GM20431 (cell line): ENCODE measurements at regions not wholly inside any gene's neighbourhood (a gene's known extent, or its start where the extent isn't known, plus 50 kb on each side); places are given as distances from the start of the nearest gene placed in this dataset.

Experiments
- in situ Hi-C: fragments of 300-500 bp; cut with MseI, MboI; formaldehyde crosslinking; loops from one replicate; pipeline ENCODE4 v1.15.0; 2020; ENCODE audit warnings: low sequenced_read_pairs; ENCODE audit not compliant: unreplicated experiment

GRCh38 chr3:144351011-144351410 is 379.4 kb downstream of the DIPK2A start:
- in situ Hi-C loops = no loop called here

DNA sequence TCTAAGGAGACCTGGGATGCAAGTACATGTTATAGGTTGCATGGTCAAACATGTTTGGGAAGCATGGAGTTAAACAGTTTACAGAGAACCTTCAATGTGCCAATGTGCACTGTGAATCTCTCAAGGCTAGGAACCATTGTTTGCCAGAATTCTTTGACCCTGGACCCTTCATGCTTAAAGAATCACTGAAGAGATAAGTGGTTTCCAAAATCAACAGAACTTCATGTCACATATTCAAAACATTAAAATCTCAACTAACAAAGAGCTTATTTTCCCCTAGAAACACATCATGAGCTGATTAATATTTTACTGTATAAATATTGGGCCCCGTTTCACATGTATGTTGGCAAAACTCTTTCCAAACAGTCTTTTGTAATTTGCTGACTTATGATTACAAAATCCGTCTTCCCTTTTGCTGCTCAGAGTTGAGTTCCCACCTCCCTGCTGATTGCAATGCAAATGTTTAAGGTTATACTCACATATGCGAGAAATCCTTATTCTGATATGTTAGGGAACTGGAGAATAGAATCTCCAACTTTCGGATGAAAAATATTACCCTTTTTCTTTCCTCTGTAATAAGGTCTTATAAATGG is 380.2 kb downstream of the DIPK2A start:
- in situ Hi-C loops = no loop called here

- in situ Hi-C loops = no loop called here
Observed at GRCh38 chr3:144358191-144358590, 386.6 kb downstream of the DIPK2A start.

GRCh38 chr3:144361002-144361401 is 389.4 kb downstream of the DIPK2A start:
- in situ Hi-C loops = no loop called here

DNA sequence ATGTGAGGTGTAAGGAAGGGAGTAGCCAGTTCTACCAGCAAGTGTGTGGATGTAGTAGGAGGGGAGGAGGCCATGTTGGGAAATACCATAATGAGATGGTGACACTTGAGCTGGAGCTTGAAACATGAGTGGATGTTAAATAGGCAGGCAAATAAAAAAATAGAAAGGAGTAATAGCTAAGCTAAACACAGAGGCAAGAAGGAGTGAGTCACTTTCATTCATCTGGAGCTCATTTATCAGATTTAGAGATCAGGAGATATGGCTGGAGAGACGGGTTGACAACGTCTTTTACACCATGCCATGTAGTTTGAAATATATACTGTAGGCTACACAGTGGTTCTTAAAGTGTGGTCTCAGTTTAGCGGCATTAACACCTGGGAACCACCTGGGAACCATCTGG is 390.5 kb downstream of the DIPK2A start:
- in situ Hi-C loops = no loop called here

DNA sequence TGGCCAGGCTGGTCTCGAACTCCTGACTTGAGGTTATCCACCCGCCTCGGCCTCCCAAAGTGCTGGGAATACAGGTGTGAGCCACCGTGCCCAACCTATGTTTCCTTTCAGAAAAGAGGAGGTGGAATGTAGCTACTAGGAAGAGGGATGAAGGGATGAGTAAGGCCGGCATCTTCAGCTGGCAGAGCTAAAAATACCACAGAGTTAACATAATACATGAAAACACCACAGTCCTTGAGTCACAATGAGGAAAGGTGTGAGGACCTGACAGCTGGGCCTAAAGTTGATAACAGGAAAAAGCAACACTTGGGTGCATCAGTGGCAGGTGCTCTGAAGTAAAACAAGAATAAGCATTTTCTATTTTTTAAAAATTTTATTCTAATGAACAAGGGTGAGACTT is 392.2 kb downstream of the DIPK2A start:
- in situ Hi-C loops = no loop called here

DNA sequence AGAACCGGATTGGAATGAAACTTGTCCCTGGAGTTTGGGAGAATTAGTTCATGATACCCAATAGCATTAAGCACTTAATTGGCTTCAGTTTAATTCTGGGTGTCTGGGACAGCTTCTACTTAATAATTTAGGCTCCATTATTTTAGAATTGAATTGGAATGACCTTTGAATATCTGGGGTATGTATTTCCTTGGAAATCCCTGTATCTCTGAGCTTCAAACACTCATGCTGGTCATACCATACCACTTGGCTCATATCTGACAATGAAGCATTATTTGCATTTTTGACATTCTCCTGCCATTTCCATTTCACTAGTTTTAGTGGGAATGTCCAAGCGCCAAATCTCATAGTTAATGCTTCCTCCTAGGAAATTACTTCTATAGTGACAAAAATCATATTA is 393.1 kb downstream of the DIPK2A start:
- in situ Hi-C loops = no loop called here

DNA sequence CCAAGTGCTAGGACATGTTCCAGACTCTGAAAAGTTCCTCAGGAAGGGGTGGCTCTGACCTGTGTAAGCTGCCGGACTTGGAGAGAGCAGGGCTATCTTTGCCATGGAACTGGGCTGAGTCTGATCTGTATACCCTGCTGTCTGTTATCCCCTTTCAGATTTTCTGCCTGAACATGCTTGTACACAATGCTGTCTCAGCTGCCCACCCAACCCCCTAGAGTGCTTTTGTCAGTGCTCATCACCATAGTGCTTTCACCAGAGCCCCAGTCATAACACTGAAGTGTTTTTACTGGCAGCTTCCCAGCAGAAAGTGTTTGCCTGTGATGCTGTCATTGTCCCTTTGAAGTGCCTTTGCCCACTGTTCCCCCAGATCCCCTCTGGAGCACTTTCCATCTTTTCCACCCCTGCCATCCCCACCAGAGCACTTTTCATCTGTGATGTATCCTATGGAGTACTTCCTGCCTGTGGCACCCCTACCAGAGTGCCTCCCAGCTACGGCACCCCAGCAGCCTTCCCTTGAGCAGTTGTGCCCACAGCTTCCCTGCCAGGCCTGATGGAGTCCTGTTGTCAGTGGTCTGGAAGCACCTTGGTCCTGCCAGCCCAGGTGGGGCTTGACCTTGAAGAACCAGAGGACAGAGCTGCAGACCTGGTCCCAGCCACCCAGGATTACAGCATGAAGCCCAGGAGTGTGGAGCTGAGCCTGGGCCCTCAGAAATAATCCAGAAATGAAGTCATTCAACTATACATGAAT is 397.7 kb downstream of the DIPK2A start:
- in situ Hi-C loops = no loop called here

GRCh38 chr3:144375088-144375487 is 403.5 kb downstream of the DIPK2A start:
- in situ Hi-C loops = no loop called here

DNA sequence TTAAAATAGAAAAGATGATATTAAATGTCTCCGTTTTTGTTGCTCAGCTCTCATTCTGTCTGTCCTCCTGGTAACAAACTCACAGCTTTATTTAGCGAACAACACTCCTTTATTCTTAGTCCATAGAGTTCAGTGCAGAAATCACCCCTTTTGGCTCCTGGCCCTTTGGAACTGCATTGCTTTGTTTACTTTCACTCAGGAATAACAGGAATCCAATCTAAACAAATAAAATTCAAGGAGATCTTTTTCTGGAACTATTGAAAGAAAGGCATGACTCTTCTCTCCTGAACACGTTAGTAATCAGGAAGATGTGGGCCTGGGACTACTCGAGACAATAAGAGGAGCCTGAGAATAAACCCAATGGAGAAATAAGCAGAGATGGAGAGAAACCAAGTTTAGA is 409.2 kb downstream of the DIPK2A start:
- in situ Hi-C loops = no loop called here

- in situ Hi-C loops = no loop called here
Observed at GRCh38 chr3:144381607-144382006, 410.0 kb downstream of the DIPK2A start.

GRCh38 chr3:144384241-144384979 is 412.8 kb downstream of the DIPK2A start:
- in situ Hi-C loops = no loop called here

- in situ Hi-C loops = no loop called here
Observed at GRCh38 chr3:144390786-144391185, 419.2 kb downstream of the DIPK2A start.

- in situ Hi-C loops = no loop called here
Observed at GRCh38 chr3:144391236-144391635, 419.6 kb downstream of the DIPK2A start.

- in situ Hi-C loops = no loop called here
Observed at GRCh38 chr3:144394032-144394431, 422.4 kb downstream of the DIPK2A start.

DNA sequence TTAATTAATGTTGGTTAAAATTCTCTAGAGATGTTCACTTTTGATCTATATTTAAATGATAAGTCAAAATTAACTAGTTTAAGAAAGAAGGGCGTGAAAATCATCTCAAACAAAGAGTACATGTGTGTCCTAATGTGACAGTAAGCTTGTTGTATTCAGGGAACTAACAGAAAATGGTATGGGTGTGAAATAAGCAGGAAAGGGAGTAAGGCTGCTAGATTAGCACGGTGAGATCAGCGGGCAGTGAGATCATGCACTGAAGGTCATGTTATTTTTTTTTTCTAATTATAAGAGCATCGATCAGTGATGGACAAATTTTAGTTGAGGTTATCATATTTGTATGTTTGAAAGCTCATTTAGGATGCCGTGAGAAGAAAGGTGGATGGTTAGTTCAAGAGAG is 430.8 kb downstream of the DIPK2A start:
- in situ Hi-C loops = no loop called here

DNA sequence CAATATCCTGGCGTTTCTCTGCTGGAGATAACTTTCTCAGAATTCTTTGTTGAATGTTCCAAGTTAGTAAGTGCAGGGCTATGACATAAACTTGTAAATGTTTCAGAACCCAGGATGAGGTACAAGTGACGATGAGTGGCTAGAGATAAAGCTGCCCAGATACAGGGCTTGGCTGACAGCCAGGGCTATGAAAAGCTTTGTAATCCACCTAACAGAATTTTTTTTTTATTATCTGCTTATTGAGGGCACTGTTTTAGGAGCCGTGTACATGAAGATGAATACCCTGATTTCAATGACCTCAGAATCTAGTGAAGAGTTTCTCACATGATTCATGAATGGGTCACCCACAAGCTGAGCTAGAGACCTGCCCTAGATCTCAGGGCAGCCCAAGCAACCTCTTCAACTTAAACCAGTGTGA is 431.4 kb downstream of the DIPK2A start:
- in situ Hi-C loops = no loop called here

DNA sequence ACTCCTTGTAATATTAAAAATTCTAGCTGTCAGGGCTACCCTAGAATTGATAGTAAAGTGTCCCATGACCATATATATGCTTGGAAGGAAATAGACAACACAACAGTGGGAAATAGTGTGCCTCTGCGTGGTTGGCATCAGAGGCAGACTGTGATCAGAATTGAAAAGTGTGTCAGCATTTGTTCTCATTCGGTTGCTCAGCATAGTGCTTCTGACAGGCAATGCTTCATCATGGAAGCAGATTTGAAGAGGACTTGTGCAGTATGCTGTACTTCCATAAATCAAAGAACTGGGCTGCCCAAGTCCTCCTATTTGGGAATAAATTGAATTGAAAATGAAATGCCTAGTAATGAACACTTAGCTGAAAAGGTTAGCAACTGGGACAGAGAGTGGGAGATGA is 435.7 kb downstream of the DIPK2A start:
- in situ Hi-C loops = no loop called here

DNA sequence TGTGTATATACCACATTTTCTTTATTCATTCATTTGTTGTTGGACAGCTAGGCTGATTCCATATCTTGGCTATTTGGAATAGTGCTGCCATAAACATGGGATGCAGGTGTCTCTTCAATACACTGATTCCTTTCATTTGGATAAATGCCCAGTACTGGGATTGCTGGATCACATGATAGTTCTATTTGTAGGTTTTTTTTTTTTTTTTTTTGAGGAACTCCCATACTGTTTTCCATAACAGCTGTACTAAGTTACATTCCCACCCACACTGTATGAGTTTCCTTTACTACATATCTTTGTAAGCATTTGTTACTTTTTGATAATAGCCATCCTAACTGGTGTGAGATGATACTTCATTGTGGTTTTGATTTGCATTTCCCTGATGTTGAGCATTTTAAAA is 437.7 kb downstream of the DIPK2A start:
- in situ Hi-C loops = no loop called here

- in situ Hi-C loops = no loop called here
Observed at GRCh38 chr3:144413068-144413467, 441.4 kb downstream of the DIPK2A start.

- in situ Hi-C loops = no loop called here
Observed at GRCh38 chr3:144415492-144415891, 443.9 kb downstream of the DIPK2A start.
